CD4-positive, alpha-beta memory T cell (primary cell): ENCODE measurements at regions not wholly inside any gene's neighbourhood (a gene's known extent, or its start where the extent isn't known, plus 50 kb on each side); places are given as distances from the start of the nearest gene placed in this dataset.
A peak's percentile ranks its signal among the peaks of the same experiment; 100 is the strongest.

Experiments used
- CTCF ChIA-PET: fragments of 350-600 bp; sonication (Branson Sonifier 250); formaldehyde crosslinking; loops from one replicate; lab custom pipeline; 2021; ENCODE audit warnings: inconsistent platforms; ENCODE audit not compliant: partially characterized antibody; lab: Charles Lee
- POLR2A ChIA-PET: fragments of 350-600 bp; sonication (Branson Sonifier 250); formaldehyde crosslinking; loops from one replicate; lab custom pipeline; 2021; ENCODE audit not compliant: partially characterized antibody; lab: Charles Lee
- DNase-seq, 5 donors: peaks; one replicate each; pipeline versions ENCODE4 v3.0.0 to v3.0.0-alpha.2; 2020 to 2022; ENCODE audit warnings: mixed read lengths in 1 of 5
- H3K27ac ChIP-seq: one replicate; pipeline ENCODE4 v1.7.0; 2013; ENCODE audit warnings: low read depth, low read length
- H3K27me3 ChIP-seq: 2 replicates; pipeline ENCODE4 v1.7.0; 2013; ENCODE audit warnings: mild to moderate bottlenecking, low read length, moderate library complexity; ENCODE audit not compliant: insufficient read depth
- H3K36me3 ChIP-seq: 2 replicates; pipeline ENCODE4 v1.7.0; 2013; ENCODE audit warnings: mild to moderate bottlenecking, low read length, moderate library complexity; ENCODE audit not compliant: insufficient read depth
- H3K4me1 ChIP-seq: 2 replicates; pipeline ENCODE4 v1.7.0; 2013; ENCODE audit warnings: mild to moderate bottlenecking, low read length, moderate library complexity; ENCODE audit not compliant: insufficient read depth
- H3K4me3 ChIP-seq, 2 donors: one replicate each; pipeline ENCODE4 v1.7.0; 2013; ENCODE audit warnings: low read length in 2 of 2, mild to moderate bottlenecking in 1 of 2
- H3K9me3 ChIP-seq, 2 donors: one replicate each; pipeline ENCODE4 v1.7.0; 2013; ENCODE audit warnings: low read length in 2 of 2, control low read depth in 1 of 2; ENCODE audit not compliant: control insufficient read depth in 1 of 2
- H3K27ac Mint-ChIP-seq, 7 donors: one replicate each; pipeline ENCODE4 v1.8.0; 2020 to 2021; ENCODE audit warnings: mixed read lengths in 7 of 7, mild to moderate bottlenecking in 6 of 7, inconsistent platforms in 3 of 7, moderate library complexity in 3 of 7
- H3K27me3 Mint-ChIP-seq, 2 donors: one replicate each; pipeline ENCODE4 v1.8.0; 2020 to 2021; ENCODE audit warnings: mixed read lengths in 2 of 2
- H3K36me3 Mint-ChIP-seq, 2 donors: one replicate each; pipeline ENCODE4 v1.8.0; 2020 to 2021; ENCODE audit warnings: mixed read lengths in 2 of 2, inconsistent platforms in 1 of 2, mild to moderate bottlenecking in 1 of 2
- H3K4me1 Mint-ChIP-seq, 4 donors: one replicate each; pipeline ENCODE4 v1.8.0; 2020 to 2021; ENCODE audit warnings: mixed read lengths in 4 of 4, mild to moderate bottlenecking in 1 of 4
- H3K4me3 Mint-ChIP-seq, 8 donors: one replicate each; pipeline ENCODE4 v1.8.0; 2020 to 2021; ENCODE audit warnings: mixed read lengths in 8 of 8, mild to moderate bottlenecking in 7 of 8, moderate library complexity in 6 of 8, inconsistent platforms in 3 of 8
- H3K9me3 Mint-ChIP-seq, 8 donors: one replicate each; pipeline ENCODE4 v1.8.0; 2020 to 2021; ENCODE audit warnings: mixed read lengths in 8 of 8, mild to moderate bottlenecking in 5 of 8, inconsistent platforms in 3 of 8, moderate library complexity in 1 of 8
- intact Hi-C: fragments of 100-400 bp; cut with micrococcal nuclease; formaldehyde crosslinking; loops from one replicate; pipeline ENCODE4 v1.15.1; 2023

GRCh38 chr4:189198624-189199023 is 742.0 kb upstream of the FRG1 start:
- Histone ChIP-seq H3K27ac (no peak overlapping the region), H3K4me3 (no peak overlapping the region), H3K36me3 (no peaks in the 10 kb centered on the region), H3K27me3 (no peaks in the 10 kb centered on the region), H3K9me3 (no peaks in the 10 kb centered on the region), H3K4me1 (no peaks in the 10 kb centered on the region)
- intact Hi-C loops, result no loop called here
- ChIA-PET CTCF (no interaction called here), POLR2A (no interaction called here)
- Mint-ChIP-seq H3K36me3 (no peaks in the 10 kb centered on the region), H3K9me3 (peaks cover 0 to 10% (median 2%) of the 10 kb centered on the region in 8 donors), H3K4me3 (no peak overlapping the region), H3K27me3 (peaks cover 0 to 2% of the 10 kb centered on the region in 2 donors), H3K4me1 (peaks cover 7 to 13% (median 10%) of the 10 kb centered on the region in 4 donors), H3K27ac (no peak overlapping the region)
- no peak for DNase-seq

DNA sequence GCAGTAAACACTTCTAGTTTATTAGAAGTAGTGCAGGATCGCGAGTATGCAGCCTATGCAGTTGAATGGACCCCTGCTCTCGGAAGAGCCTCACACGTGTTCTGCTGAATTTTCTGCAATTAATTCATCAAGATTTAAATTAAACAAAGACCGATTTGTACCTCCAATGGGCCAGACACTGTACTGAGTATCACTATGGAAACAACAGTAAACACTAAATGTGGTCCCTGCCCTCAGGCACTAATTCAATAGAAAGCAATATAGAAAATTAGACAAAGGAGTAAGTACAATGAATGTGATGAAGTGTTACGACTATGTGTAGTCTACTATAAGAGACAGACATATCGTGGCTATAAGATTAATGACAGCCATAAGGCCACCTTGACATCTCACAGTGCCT is 740.3 kb upstream of the FRG1 start:
- peaks cover 0 to 2% of the 10 kb centered on the region in 2 donors for H3K27me3 Mint-ChIP-seq
- no peak for DNase-seq
- H3K27ac Mint-ChIP-seq, result no peak overlapping the region
- Histone ChIP-seq H3K27ac (no peak overlapping the region), H3K27me3 (no peaks in the 10 kb centered on the region), H3K4me1 (no peaks in the 10 kb centered on the region), H3K4me3 (no peak overlapping the region), H3K9me3 (no peaks in the 10 kb centered on the region), H3K36me3 (no peaks in the 10 kb centered on the region)
- ChIA-PET CTCF (no interaction called here), POLR2A (no interaction called here)
- intact Hi-C loops, result no loop called here
- no peak overlapping the region for H3K4me3 Mint-ChIP-seq
- peaks cover 7 to 13% (median 10%) of the 10 kb centered on the region in 4 donors for H3K4me1 Mint-ChIP-seq
- H3K36me3 Mint-ChIP-seq, result no peaks in the 10 kb centered on the region
- peaks cover 0 to 10% (median 0%) of the 10 kb centered on the region in 8 donors for H3K9me3 Mint-ChIP-seq

DNA sequence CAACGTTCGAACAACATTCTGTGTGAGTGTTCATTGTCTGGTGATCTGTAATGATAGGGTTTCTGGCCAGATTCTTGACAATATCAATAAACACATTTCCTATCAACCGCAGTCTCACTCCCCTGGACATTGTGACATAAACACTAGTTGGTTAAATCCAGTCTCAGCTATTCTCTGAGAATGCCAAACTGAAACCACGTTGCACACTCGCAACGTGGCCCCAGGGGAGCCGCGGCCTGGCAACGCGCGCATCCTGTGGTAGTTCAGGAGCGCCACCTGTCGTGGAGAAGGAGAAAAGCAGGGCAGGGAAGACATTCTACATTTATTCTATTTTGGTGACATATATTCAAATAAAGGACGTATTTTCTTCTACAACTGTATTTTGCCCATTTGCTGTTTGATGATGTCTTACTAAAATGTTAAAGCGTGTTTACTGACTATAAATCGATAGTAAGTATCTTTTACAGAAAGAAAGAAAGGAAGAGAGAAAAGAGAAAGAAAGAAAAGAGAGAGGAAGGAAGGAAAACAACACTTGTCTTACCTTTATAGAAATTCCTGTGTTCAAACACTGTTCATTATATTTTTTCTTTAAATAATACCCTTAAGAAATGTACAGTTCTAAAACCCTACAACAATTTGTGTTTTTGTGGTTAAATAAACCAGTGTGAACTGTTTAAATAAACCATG is 738.3 kb upstream of the FRG1 start:
- H3K4me1 Mint-ChIP-seq, result peaks cover 7 to 13% (median 10%) of the 10 kb centered on the region in 4 donors
- CTCF ChIA-PET, result interaction anchor here (0.9 kb wide), 1 partner anchor 9 kb away, joined by 3 read pairs; no protein-coding TSS in a partner anchor

GRCh38 chr4:189202869-189203271 is 737.8 kb upstream of the FRG1 start:
- intact Hi-C loops, result no loop called here
- H3K4me1 Mint-ChIP-seq, result peaks cover 7 to 13% (median 10%) of the 10 kb centered on the region in 4 donors
- H3K27me3 ChIP-seq, result no peaks in the 10 kb centered on the region
- no peaks in the 10 kb centered on the region for H3K36me3 Mint-ChIP-seq
- H3K4me3 Mint-ChIP-seq, result peak overlapping the region in 2 of 8 donors; percentile 26 to 41
- no peak overlapping the region for H3K27ac Mint-ChIP-seq
- ChIA-PET CTCF (interaction anchor here (0.9 kb wide), 1 partner anchor 9 kb away, joined by 3 read pairs; no protein-coding TSS in a partner anchor), POLR2A (no interaction called here)
- no peaks in the 10 kb centered on the region for H3K36me3 ChIP-seq
- peaks cover 0 to 10% (median 2%) of the 10 kb centered on the region in 8 donors for H3K9me3 Mint-ChIP-seq
- no peaks in the 10 kb centered on the region for H3K4me1 ChIP-seq
- no peak overlapping the region for H3K4me3 ChIP-seq
- H3K9me3 ChIP-seq, result no peaks in the 10 kb centered on the region
- H3K27me3 Mint-ChIP-seq, result peaks cover 0 to 2% of the 10 kb centered on the region in 2 donors
- no peak for DNase-seq
- no peak overlapping the region for H3K27ac ChIP-seq

More for the DNA sequence above, 738.3 kb upstream of the FRG1 start:
- no peaks in the 10 kb centered on the region for H3K36me3 Mint-ChIP-seq
- peak overlapping the region in 6 of 8 donors; percentile 1 to 77 (median 63) for H3K4me3 Mint-ChIP-seq
- peak in 2 of 5 donors; percentile 2 to 15 for DNase-seq
- H3K36me3 ChIP-seq, result no peaks in the 10 kb centered on the region
- no peaks in the 10 kb centered on the region for H3K4me1 ChIP-seq
- no peaks in the 10 kb centered on the region for H3K9me3 ChIP-seq
- no peak overlapping the region for H3K27ac ChIP-seq
- no peaks in the 10 kb centered on the region for H3K27me3 ChIP-seq
- peaks cover 0 to 2% of the 10 kb centered on the region in 2 donors for H3K27me3 Mint-ChIP-seq
- POLR2A ChIA-PET, result no interaction called here
- no peak overlapping the region for H3K27ac Mint-ChIP-seq
- no peak overlapping the region for H3K4me3 ChIP-seq
- intact Hi-C loops, result no loop called here
- H3K9me3 Mint-ChIP-seq, result peaks cover 0 to 10% (median under 1%) of the 10 kb centered on the region in 8 donors

GRCh38 chr4:189204616-189205015 is 736.1 kb upstream of the FRG1 start:
- Mint-ChIP-seq H3K36me3 (no peaks in the 10 kb centered on the region), H3K27me3 (peaks cover 0 to 2% of the 10 kb centered on the region in 2 donors), H3K9me3 (peaks cover 0 to 6% (median 3%) of the 10 kb centered on the region in 8 donors), H3K27ac (no peak overlapping the region), H3K4me1 (peaks cover 7 to 13% (median 10%) of the 10 kb centered on the region in 4 donors), H3K4me3 (no peak overlapping the region)
- no peaks in the 10 kb centered on the region for H3K4me1 ChIP-seq
- H3K36me3 ChIP-seq, result no peaks in the 10 kb centered on the region
- no peak for DNase-seq
- H3K9me3 ChIP-seq, result no peaks in the 10 kb centered on the region
- intact Hi-C loops, result no loop called here
- H3K4me3 ChIP-seq, result no peak overlapping the region
- ChIA-PET POLR2A (no interaction called here), CTCF (no interaction called here)
- no peaks in the 10 kb centered on the region for H3K27me3 ChIP-seq
- no peak overlapping the region for H3K27ac ChIP-seq

DNA sequence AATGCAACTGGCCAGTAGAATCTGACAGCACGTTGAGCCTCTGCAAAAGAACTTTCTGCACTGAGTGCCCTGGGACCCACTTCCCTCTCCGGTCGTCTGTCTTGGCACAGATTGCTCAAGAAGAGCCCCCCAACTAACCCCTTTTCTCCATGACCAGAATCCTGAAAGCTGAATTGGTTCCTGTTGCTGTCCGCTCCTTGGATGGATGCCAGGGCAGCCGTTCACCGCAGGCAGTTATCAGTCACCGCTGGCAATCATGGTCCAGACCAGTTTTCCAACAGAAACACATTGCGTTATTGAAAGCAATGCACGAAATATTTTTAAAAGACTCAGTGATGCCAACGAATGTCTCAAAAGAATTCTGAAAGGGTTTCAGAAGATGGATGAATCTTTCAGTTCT is 733.7 kb upstream of the FRG1 start:
- Histone ChIP-seq H3K27ac (no peak overlapping the region), H3K27me3 (no peaks in the 10 kb centered on the region), H3K4me1 (no peaks in the 10 kb centered on the region), H3K4me3 (no peak overlapping the region), H3K36me3 (no peaks in the 10 kb centered on the region), H3K9me3 (no peaks in the 10 kb centered on the region)
- Mint-ChIP-seq H3K4me1 (peaks cover 4 to 13% (median 10%) of the 10 kb centered on the region in 4 donors), H3K27ac (no peak overlapping the region), H3K27me3 (peaks cover 0 to 2% of the 10 kb centered on the region in 2 donors), H3K36me3 (no peaks in the 10 kb centered on the region), H3K4me3 (no peak overlapping the region), H3K9me3 (peaks cover 0 to 13% (median 2%) of the 10 kb centered on the region in 8 donors)
- intact Hi-C loops, result no loop called here
- ChIA-PET CTCF (no interaction called here), POLR2A (no interaction called here)
- DNase-seq, result no peak

- no peak for DNase-seq
- no peaks in the 10 kb centered on the region for H3K27me3 ChIP-seq
- no peaks in the 10 kb centered on the region for H3K27me3 Mint-ChIP-seq
- no peaks in the 10 kb centered on the region for H3K36me3 Mint-ChIP-seq
- CTCF ChIA-PET, result no interaction called here
- H3K4me3 ChIP-seq, result no peak overlapping the region
- H3K27ac ChIP-seq, result no peak overlapping the region
- peaks cover 0 to 13% (median 1%) of the 10 kb centered on the region in 8 donors for H3K9me3 Mint-ChIP-seq
- H3K27ac Mint-ChIP-seq, result no peak overlapping the region
- no peaks in the 10 kb centered on the region for H3K9me3 ChIP-seq
- no peak overlapping the region for H3K4me3 Mint-ChIP-seq
- H3K4me1 ChIP-seq, result no peaks in the 10 kb centered on the region
- intact Hi-C loops, result no loop called here
- H3K36me3 ChIP-seq, result no peaks in the 10 kb centered on the region
- peaks cover 0 to 6% (median 5%) of the 10 kb centered on the region in 4 donors for H3K4me1 Mint-ChIP-seq
- POLR2A ChIA-PET, result no interaction called here
Measured at GRCh38 chr4:189207872-189208271, 732.8 kb upstream of the FRG1 start.
